Retina (tissue), 1 donor: ENCODE measurements at regions not wholly inside any gene's neighbourhood (a gene's known extent, or its start where the extent isn't known, plus 50 kb on each side); places are given as distances from the start of the nearest gene placed in this dataset.
"Not testable (repeated sequence)": the region's sequence is repeated elsewhere in the genome, so short reads cannot be mapped to it uniquely, and the experiment has no call there.

Source experiments
- DNase-seq: peaks from one replicate; pipeline ENCODE4 v3.0.0-alpha.2; 2016

DNA sequence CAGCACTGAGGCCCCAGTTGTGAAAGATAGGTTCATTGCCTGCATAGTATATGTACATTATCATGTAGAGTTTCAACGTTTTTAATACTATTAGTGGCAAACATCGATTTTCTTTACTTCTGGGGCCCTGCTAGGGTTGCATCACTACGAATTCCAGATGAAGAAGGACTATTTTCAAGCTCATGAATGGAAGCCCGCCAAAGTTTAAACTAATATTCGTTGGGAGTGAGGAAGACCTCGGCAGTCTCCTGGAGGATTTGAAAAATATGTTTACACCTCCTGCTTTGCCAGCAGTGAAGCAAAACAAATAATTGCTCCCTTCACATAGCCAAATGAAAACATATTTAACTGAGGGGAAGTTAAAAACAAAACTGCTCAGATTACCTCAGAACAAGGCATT lies 672.9 kb upstream of the NOVA1 start:
- no peak for DNase-seq

DNA sequence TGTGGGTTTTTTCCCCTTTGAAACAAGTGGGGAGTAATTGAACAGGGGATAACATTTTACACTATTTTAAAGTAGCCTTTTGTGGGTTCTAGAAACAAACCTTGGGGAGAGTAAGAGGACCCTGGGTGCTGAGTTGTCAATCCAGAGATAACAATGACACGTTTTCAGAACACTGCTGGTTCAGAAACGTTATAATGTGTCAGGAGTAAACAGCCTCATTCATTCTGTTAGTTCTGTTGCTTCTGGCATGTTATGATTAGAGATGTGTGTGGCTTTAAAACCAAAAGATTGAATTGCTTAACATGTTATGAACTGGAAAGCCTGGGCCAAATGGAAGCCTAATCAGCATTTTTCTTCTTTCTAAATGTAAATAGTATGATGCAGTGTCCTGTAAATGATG lies 680.5 kb upstream of the NOVA1 start:
- DNase-seq: no peak

DNA sequence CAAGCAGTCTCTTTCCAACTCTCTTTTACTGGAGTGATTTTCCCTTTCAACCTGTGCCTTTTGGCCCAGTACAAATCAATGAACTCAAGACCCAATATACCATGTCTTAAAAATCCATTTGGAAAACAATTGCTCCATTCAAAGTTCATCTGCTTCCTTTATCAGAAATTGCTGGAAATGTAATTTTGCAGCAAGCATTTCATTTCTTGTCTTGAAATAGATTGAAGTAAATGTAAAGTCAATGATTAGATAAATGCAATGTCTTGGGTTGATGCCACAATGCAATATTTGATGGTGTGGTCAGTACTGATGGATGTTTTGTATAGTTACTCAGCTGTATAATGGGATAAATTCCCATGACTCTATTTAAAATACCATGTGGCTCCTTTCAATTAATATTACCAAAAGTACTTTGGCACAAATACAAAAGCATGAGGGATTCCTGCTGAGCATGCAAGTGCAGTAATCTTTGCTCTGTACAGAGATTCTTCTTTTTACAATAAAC lies 707.7 kb upstream of the NOVA1 start:
- no peak for DNase-seq

- not testable (repeated sequence) for DNase-seq
These were observed 714.9 kb upstream of the NOVA1 start for GRCh38 chr14:27312730-27313129.

DNA sequence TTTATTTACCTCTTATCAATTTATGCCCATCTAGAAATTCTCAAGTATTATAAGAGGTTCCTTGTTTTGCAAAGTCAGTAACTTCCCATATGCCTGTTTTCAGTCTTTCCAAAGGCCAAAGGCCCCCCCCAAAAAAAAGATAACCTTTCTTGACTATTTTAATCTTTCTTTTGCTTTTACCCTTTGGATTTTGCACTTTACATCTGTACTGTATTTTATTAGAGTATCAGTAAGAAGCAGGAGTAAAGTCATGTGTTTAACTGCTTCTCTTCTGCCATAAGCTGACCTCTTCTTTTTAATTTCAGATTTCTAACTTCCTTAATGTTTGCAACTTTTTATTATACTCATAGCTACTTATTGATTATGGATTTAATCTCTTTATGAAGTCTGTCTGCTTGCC lies 716.4 kb upstream of the NOVA1 start:
- DNase-seq: no peak

DNA sequence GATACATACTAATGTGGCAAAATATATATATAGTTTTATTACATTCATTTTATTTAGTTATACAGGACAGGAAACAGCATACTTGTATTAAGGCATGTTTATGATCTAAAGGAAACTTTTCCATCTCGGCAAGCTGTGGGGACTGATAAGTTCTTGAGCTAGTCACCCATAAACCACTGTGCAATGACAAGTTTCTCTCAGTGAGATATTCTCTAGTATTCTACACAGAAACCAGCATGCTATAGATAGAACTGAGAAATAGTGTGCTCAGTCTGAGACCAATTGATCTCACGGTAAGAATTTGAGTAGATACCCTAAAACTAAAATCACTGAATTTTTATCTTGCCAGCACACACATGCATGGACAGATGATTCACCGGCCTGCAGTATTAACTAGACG lies 717.6 kb upstream of the NOVA1 start:
- no peak for DNase-seq

- no peak for DNase-seq
These were observed 718.1 kb upstream of the NOVA1 start for GRCh38 chr14:27315947-27316346.

DNA sequence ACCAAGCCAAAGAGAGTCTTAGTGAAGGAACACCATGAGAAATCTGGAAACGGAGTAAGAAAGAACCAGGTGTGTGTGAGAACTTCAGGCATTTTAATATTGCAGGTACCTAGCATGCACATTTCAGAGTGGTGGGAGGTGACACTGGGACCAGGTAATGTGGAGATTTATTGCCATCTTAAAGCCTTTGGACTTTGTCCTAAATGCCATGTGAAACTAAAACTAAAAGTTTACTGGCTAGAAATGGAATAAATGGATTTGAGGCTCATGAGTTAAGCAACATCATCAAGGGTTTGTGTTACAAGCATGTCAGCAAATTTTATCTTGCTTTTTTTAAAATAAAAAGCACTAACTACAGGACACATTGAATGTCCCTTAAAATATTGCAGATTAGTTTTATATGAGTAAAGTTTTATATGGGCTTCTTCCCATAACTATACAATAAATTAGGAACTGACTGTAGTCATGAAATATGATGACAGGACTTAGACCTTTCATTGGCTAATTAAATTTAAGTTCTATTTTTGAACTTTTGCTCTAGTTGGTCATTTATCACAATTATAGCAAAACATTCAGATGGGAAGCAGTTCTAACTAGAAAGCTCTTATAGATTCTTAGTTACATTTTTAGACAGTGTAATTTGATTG lies 721.1 kb upstream of the NOVA1 start:
- DNase-seq: no peak

DNA sequence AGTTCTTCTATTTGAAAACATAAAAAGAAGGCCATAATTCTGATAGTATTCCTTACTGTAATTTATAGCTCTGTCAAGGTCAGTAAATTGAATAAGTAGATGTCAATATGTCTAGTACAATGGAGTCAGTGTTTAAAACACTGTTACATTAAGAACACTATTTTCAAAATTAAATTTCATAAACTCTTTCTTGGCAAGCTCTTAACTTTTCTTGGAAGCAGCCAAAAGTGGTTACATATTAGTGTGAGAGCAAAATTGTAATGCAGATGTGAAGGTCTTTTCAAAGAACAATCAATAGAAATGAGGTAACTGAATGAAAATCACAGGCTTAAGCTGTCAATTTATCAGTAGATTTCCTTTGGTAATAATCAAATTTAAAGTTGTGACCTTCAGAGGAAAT lies 722.4 kb upstream of the NOVA1 start:
- DNase-seq: no peak

- DNase-seq: no peak
These were observed 729.3 kb upstream of the NOVA1 start for GRCh38 chr14:27327095-27327494.

DNA sequence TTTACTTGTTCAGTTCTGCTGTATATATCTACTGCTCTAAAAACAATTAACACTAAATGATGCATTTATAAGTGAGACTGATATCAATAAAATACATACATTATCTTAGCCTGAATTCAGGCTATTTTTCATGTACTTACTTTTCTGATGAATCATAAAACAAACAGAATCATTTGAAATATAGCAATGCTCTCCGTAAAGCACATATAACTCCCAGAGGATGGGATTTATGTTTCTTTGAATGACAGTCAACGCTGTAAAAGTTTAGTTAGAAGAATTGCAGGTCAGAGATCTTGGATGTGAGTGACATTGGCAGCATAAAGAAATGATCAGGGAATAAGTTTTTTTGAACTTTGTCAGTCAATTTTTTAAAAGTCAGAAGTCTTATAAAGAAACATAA lies 740.2 kb upstream of the NOVA1 start:
- no peak for DNase-seq

DNA sequence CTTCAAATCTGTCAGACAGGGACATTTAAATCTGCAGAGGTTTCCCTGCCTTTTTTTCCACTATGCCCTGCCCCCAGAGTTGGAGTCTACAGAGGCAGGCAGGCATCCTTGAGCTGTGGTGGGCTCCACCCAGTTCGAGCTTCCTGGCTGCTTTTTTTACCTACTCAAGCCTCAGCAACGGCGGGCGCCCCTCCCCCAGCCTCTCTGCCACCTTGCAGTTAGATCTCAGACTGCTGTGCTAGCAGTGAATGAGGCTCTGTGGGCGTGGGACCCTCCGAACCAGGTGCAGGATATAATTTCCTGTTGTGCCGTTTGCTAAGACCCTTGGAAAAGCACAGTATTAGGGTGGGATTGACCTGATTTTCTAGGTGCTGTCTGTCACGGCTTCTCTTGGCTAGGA lies 765.2 kb upstream of the NOVA1 start:
- not testable (repeated sequence) for DNase-seq

DNA sequence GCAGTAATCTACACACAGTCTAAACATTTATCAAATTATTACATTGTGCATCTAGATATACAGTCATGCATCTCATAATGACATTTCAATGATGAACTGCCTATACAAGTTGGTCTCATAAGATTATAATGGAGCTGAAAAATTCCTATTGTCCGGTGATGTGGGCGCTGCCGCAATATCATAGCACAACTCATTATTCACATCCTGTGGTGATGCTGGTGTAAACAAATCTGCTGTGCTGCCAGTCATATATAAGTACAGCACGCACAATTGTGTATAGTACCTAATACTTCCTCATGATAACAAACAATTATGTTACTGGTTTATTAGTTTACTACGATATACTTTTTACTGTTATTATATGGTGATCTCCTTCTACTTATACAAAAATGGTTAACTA lies 768.8 kb upstream of the NOVA1 start:
- no peak for DNase-seq

DNA sequence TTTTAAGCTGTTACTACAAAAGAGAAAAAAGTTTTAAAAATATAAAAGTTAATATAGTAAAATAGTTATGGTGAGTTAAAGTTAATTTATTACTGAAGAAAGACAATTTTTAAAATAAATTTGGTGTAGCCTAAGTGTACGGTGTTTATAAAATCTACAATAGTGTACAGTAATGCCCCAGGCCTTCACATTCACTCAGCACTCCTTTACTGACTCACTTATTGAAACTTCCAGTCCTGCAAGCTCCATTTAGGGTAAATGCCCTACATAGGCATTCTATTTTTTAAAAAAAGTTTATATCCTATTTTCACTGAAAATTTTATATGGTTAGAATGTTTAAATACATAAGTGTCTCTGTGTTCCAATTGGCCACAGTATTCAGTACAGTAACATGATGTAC lies 769.5 kb upstream of the NOVA1 start:
- no peak for DNase-seq

- DNase-seq: no peak
These were observed 772.2 kb upstream of the NOVA1 start for GRCh38 chr14:27370074-27370473.

- DNase-seq: no peak
These were observed 772.9 kb upstream of the NOVA1 start for GRCh38 chr14:27370775-27371174.

DNA sequence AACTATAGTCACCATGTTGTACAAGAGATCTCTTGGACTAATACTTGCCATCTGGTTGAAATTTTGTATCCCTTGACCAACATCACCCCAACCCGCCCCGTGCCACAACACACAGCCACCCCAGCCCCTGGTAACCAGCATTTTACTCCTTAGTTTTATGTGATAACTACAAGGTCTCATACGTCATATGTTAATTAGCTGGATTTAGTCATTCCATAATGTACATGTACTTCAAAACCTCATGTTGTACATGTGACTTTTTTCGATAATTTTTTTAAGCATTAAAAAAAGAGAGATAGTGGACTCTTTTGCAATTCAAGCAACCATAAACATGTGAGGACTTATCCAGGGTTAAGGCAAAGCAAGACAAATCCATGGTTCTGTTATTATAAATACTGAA lies 773.4 kb upstream of the NOVA1 start:
- no peak for DNase-seq

DNA sequence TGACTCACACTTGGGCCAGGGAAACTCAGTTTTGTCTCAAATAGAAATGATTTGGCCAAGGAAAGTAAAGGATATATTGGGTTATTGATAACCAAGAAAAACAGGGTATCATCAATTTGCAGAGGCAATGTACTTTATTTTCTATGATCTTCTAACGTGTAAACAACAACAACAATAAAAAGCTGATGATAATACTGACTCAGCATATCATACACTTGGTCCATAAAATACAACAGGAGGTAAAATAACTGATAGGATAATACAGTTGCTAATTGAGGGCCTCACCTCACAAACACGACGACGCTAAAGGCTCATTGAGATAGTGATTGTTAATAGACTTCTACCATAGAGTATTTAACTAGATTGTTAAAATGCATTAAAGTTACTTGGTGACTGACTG lies 774.0 kb upstream of the NOVA1 start:
- no peak for DNase-seq

GRCh38 chr14:27372771-27373170 lies 774.9 kb upstream of the NOVA1 start:
- no peak for DNase-seq

GRCh38 chr14:27384124-27384523 lies 786.3 kb upstream of the NOVA1 start:
- DNase-seq: no peak

GRCh38 chr14:27386391-27386790 lies 788.6 kb upstream of the NOVA1 start:
- DNase-seq: no peak

DNA sequence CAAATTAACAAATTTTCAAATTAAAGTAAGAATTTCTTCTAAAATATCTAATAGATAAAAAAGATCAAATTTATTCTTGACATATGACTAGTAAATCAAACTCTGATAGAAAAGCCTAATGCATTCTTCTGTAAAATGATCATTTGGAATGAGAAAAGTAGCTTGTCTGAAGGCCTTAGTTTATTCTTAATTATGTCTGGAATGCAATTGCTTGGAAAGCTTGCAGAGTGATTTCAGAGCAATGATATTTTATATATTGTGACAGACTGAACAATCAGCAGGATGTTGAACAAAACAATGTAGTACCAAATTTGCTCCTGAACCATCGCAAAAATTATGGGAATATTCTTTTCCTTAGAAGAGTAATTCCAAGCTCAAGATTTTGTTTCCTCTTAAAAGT lies 789.6 kb upstream of the NOVA1 start:
- DNase-seq: no peak

GRCh38 chr14:27389402-27389801 lies 791.6 kb upstream of the NOVA1 start:
- DNase-seq: no peak

- DNase-seq: no peak
These were observed 792.3 kb upstream of the NOVA1 start for GRCh38 chr14:27390155-27390554.

DNA sequence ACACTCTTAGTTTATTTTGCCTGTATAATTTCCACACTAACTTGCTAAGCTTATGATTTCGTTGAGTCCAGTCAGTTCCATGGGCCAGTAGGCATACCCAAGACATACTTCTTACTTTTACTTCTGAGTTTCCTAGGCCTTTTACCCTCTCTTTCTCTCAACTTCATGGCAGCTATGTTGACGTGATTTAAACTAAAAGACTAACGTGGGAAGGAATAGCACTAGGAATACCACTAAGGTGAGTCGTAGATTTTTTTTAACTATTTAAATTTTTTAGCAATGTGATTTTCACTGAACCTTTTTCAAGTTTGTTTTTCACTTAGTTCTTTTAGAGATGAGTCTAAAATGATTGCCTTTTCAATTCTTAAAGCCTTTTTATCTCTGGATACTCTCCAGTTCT lies 793.5 kb upstream of the NOVA1 start:
- no peak for DNase-seq

- DNase-seq: no peak
These were observed 794.3 kb upstream of the NOVA1 start for GRCh38 chr14:27392153-27392552.
